Activated T-helper 9 cell treated with anti-CD3 and anti-CD28 coated beads, Interleukin-2, amount 50 U/mL, for 16 hours (primary cell): ENCODE measurements at regions not wholly inside any gene's neighbourhood (a gene's known extent, or its start where the extent isn't known, plus 50 kb on each side); places are given as distances from the start of the nearest gene placed in this dataset.

Experiments used
- DNase-seq: peaks from one replicate; pipeline ENCODE4 v3.0.0-alpha.2; 2020; ENCODE audit warnings: low read depth

- no peak for DNase-seq
These were observed 143.2 kb upstream of the ZNF507 start for GRCh38 chr19:32202244-32202643.

GRCh38 chr19:32203161-32203560 is 142.2 kb upstream of the ZNF507 start:
- DNase-seq, result no peak

- DNase-seq, result no peak
These were observed 139.3 kb upstream of the ZNF507 start for GRCh38 chr19:32206065-32206464.

- no peak for DNase-seq
These were observed 137.3 kb upstream of the ZNF507 start for GRCh38 chr19:32208060-32208459.

- no peak for DNase-seq
These were observed 126.0 kb upstream of the ZNF507 start for GRCh38 chr19:32219392-32219791.

GRCh38 chr19:32219881-32220472 is 125.4 kb upstream of the ZNF507 start:
- DNase-seq, result no peak

- DNase-seq, result no peak
These were observed 124.5 kb upstream of the ZNF507 start for GRCh38 chr19:32220951-32221350.

GRCh38 chr19:32222556-32222955 is 122.9 kb upstream of the ZNF507 start:
- DNase-seq, result no peak

GRCh38 chr19:32223106-32223505 is 122.3 kb upstream of the ZNF507 start:
- DNase-seq, result no peak

GRCh38 chr19:32223595-32224370 is 121.6 kb upstream of the ZNF507 start:
- DNase-seq, result no peak

GRCh38 chr19:32224371-32225244 is 120.8 kb upstream of the ZNF507 start:
- peak; percentile 32 for DNase-seq

GRCh38 chr19:32227561-32228165 is 117.7 kb upstream of the ZNF507 start:
- DNase-seq, result no peak

- no peak for DNase-seq
These were observed 115.0 kb upstream of the ZNF507 start for GRCh38 chr19:32230441-32230840.

- no peak for DNase-seq
These were observed 114.4 kb upstream of the ZNF507 start for GRCh38 chr19:32231020-32231419.

GRCh38 chr19:32231691-32232090 is 113.7 kb upstream of the ZNF507 start:
- no peak for DNase-seq

- no peak for DNase-seq
These were observed 113.0 kb upstream of the ZNF507 start for GRCh38 chr19:32232449-32232848.

- no peak for DNase-seq
These were observed 112.3 kb upstream of the ZNF507 start for GRCh38 chr19:32233091-32233490.

- no peak for DNase-seq
These were observed 111.5 kb upstream of the ZNF507 start for GRCh38 chr19:32233885-32234284.

- no peak for DNase-seq
These were observed 110.7 kb upstream of the ZNF507 start for GRCh38 chr19:32234663-32235217.

GRCh38 chr19:32238076-32238475 is 107.3 kb upstream of the ZNF507 start:
- no peak for DNase-seq

- DNase-seq, result no peak
These were observed 105.1 kb upstream of the ZNF507 start for GRCh38 chr19:32240316-32240715.

- no peak for DNase-seq
These were observed 104.1 kb upstream of the ZNF507 start for GRCh38 chr19:32241306-32241705.
